Upper lobe of left lung (tissue), 6 donors: ENCODE measurements at regions not wholly inside any gene's neighbourhood (a gene's known extent, or its start where the extent isn't known, plus 50 kb on each side); places are given as distances from the start of the nearest gene placed in this dataset.
"Not testable (repeated sequence)": the region's sequence is repeated elsewhere in the genome, so short reads cannot be mapped to it uniquely, and the experiment has no call there.

ENCODE experiments used
- ATAC-seq, 2 donors: fragments of 200-7000 bp; cut with Tn5 transposase; one replicate each; pipeline ENCODE4 v1.9.1; 2022; ENCODE audit warnings: mild to moderate bottlenecking in 2 of 2, moderate library complexity in 2 of 2; ENCODE audit not compliant: low FRiP score in 2 of 2
- DNase-seq, 2 donors: peaks; one replicate each; pipeline ENCODE4 v3.0.0-alpha.2; 2019 to 2020
- H3K27ac ChIP-seq, 4 donors: fragments of 200-600 bp; sonication (generic); one replicate each; pipeline ENCODE4 v1.5.1; 2016 to 2019
- H3K27me3 ChIP-seq, 4 donors: fragments of 200-600 bp; sonication (generic); one replicate each; pipeline ENCODE4 v1.5.1; 2017 to 2019
- H3K36me3 ChIP-seq, 4 donors: fragments of 200-600 bp; sonication (generic); one replicate each; pipeline ENCODE4 v1.5.1; 2016 to 2019
- H3K4me1 ChIP-seq, 4 donors: fragments of 200-600 bp; sonication (generic); one replicate each; pipeline ENCODE4 v1.5.1; 2018 to 2019
- H3K4me3 ChIP-seq, 4 donors: fragments of 200-600 bp; sonication (generic); one replicate each; pipeline ENCODE4 v1.5.1; 2017 to 2019; ENCODE audit warnings: mild to moderate bottlenecking in 2 of 4, moderate library complexity in 1 of 4
- H3K9me3 ChIP-seq, 4 donors: fragments of 200-600 bp; sonication (generic); one replicate each; pipeline ENCODE4 v1.5.1; 2018 to 2019
- EP300 ChIP-seq, 4 donors: sonication (generic); formaldehyde crosslinking; IDR thresholded peaks; one replicate each; pipeline ENCODE4 v1.5.1; 2017; ENCODE audit warnings: antibody characterized with exemption in 4 of 4, control low read depth in 2 of 4
- POLR2A ChIP-seq, 4 donors: fragments of 450-650 bp; IDR thresholded peaks; one replicate each; pipeline ENCODE4 v1.5.1; 2016 to 2017; ENCODE audit warnings: antibody characterized with exemption in 4 of 4, mild to moderate bottlenecking in 2 of 4
- POLR2AphosphoS5 ChIP-seq, 2 donors: sonication (generic); formaldehyde crosslinking; IDR thresholded peaks; one replicate each; pipeline ENCODE4 v1.5.1; 2017; ENCODE audit warnings: antibody characterized with exemption in 2 of 2
- WGBS, 2 donors: methylation state at CpG; one replicate each; pipeline ENCODE4 v1.1.5; 2017 to 2018; 5-methylcytosine and 5-hydroxymethylcytosine counted together
- TF ChIP-seq, protein P1 (sequence below), 6 experiments: fragments of 450-650 bp in 4 of 6; fragments of 200-600 bp in 2 of 6; sonication (generic) in 2 of 6; IDR thresholded peaks; one replicate each; pipeline ENCODE4 v1.5.1; 2016 to 2019; ENCODE audit warnings: antibody characterized with exemption in 6 of 6
- donor health status: DM: no; HTN: no; CAD: no; lungs with moderate emphysema.
- donor health status: DM: no; HTN: yes; CAD: no; lungs with severe emphysema.

DNA sequence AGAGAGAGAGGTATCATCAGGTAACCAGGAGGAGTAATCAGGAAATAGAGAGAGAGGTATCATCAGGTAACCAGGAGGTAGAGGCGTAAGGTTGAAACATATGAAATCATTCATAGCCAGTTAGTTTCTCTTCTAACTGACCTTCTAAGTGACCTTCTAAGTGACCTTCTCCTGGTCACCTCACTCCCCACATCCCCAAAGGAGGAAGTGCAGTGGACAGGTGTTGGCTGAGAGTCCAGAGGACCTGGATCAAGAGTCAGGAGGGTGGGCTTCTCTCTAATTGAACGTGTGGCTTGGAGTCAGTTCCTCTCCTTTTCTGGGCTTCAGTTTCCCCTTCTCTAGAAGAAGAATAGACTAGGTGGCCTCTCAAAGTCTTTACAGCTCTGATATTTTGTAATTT is 121.3 kb upstream of the DLG1 start:
- no peaks in the 10 kb centered on the region for H3K27me3 ChIP-seq
- H3K4me3 ChIP-seq, result no peak overlapping the region
- no peak overlapping the region for H3K27ac ChIP-seq
- TF ChIP-seq POLR2AphosphoS5 (IDR thresholded peaks at IDR 0.05) (no peak), EP300 (IDR thresholded peaks at IDR 0.05) (no peak)
- H3K4me1 ChIP-seq, result no peaks in the 10 kb centered on the region
- ATAC-seq (no peak), DNase-seq (no peak)
- H3K9me3 ChIP-seq, result no peaks in the 10 kb centered on the region
- no peaks in the 10 kb centered on the region for H3K36me3 ChIP-seq
- WGBS, 2 donors, result 71 to 94% methylated on average over 1 to 2 of the region's 2 CpGs

GRCh38 chr3:197417911-197418618 is 119.7 kb upstream of the DLG1 start:
- no peak for DNase-seq
- H3K27ac ChIP-seq, result no peak overlapping the region
- no peak for ATAC-seq
- 59 to 65% methylated on average over 11 of the region's 11 CpGs for WGBS, 2 donors
- no peaks in the 10 kb centered on the region for H3K9me3 ChIP-seq
- no peaks in the 10 kb centered on the region for H3K27me3 ChIP-seq
- TF ChIP-seq POLR2AphosphoS5 (IDR thresholded peaks at IDR 0.05) (no peak), POLR2A (IDR thresholded peaks at IDR 0.05) (no peak), EP300 (IDR thresholded peaks at IDR 0.05) (no peak)
- TF ChIP-seq, protein P1, sequence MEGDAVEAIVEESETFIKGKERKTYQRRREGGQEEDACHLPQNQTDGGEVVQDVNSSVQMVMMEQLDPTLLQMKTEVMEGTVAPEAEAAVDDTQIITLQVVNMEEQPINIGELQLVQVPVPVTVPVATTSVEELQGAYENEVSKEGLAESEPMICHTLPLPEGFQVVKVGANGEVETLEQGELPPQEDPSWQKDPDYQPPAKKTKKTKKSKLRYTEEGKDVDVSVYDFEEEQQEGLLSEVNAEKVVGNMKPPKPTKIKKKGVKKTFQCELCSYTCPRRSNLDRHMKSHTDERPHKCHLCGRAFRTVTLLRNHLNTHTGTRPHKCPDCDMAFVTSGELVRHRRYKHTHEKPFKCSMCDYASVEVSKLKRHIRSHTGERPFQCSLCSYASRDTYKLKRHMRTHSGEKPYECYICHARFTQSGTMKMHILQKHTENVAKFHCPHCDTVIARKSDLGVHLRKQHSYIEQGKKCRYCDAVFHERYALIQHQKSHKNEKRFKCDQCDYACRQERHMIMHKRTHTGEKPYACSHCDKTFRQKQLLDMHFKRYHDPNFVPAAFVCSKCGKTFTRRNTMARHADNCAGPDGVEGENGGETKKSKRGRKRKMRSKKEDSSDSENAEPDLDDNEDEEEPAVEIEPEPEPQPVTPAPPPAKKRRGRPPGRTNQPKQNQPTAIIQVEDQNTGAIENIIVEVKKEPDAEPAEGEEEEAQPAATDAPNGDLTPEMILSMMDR (IDR thresholded peaks at IDR 0.05), result no peak
- no peak overlapping the region for H3K4me3 ChIP-seq
- H3K36me3 ChIP-seq, result no peaks in the 10 kb centered on the region
- H3K4me1 ChIP-seq, result no peaks in the 10 kb centered on the region

- no peak overlapping the region for H3K4me3 ChIP-seq
- H3K27me3 ChIP-seq, result no peaks in the 10 kb centered on the region
- H3K36me3 ChIP-seq, result no peaks in the 10 kb centered on the region
- no peak overlapping the region for H3K27ac ChIP-seq
- TF ChIP-seq POLR2AphosphoS5 (IDR thresholded peaks at IDR 0.05) (no peak), EP300 (IDR thresholded peaks at IDR 0.05) (no peak), POLR2A (IDR thresholded peaks at IDR 0.05) (no peak)
- TF ChIP-seq, protein P1 (IDR thresholded peaks at IDR 0.05), result no peak
- DNase-seq (no peak), ATAC-seq (no peak)
- no peaks in the 10 kb centered on the region for H3K9me3 ChIP-seq
- WGBS, 2 donors, result 60 to 67% methylated on average over 6 of the region's 6 CpGs
- no peaks in the 10 kb centered on the region for H3K4me1 ChIP-seq
Observed at GRCh38 chr3:197417441-197417840, 119.0 kb upstream of the DLG1 start.

DNA sequence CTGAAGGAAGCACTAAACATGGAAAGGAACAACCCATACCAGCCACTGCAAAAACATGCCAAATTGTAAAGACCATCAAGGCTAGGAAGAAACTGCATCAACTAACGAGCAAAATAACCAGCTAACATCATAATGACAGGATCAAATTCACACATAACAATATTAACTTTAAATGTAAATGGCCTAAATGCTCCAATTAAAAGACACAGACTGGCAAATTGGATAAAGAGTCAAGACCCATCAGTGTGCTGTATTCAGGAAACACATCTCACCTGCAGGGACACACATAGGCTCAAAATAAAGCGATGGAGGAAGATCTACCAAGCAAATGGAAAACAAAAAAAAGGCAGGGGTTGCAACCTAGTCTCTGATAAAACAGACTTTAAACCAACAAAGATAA is 113.5 kb upstream of the DLG1 start:
- not testable (repeated sequence) for H3K4me1 ChIP-seq, H3K4me3 ChIP-seq, H3K9me3 ChIP-seq, H3K27me3 ChIP-seq, DNase-seq, H3K36me3 ChIP-seq, H3K27ac ChIP-seq, ATAC-seq
- 86 to 90% methylated on average over 2 of the region's 2 CpGs for WGBS, 2 donors

DNA sequence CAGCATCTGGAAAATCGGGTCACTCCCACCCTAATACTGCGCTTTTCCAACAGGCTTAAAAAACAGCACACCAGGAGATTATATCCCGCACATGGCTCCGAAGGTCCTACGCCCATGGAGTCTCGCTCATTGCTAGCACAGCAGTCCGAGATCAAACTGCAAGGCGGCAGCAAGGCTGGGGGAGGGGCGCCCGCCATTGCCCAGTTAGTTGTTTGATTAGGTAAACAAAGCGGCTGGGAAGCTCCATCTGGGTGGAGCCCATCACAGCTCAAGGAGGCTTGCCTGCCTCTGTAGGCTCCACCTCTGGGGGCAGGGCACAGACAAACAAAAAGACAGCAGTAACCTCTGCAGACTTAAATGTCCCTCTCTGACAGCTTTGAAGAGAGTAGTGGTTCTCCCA is 111.8 kb upstream of the DLG1 start:
- not testable (repeated sequence) for H3K36me3 ChIP-seq, ATAC-seq, H3K4me3 ChIP-seq, H3K27ac ChIP-seq, H3K27me3 ChIP-seq, H3K9me3 ChIP-seq, H3K4me1 ChIP-seq
- DNase-seq, result peak in 1 of 2 donors; percentile 32
- 92 to 99% methylated on average over 8 to 11 of the region's 11 CpGs for WGBS, 2 donors

GRCh38 chr3:197408177-197408957 is 110.0 kb upstream of the DLG1 start:
- H3K27ac ChIP-seq, result no peak overlapping the region
- H3K27me3 ChIP-seq, result no peaks in the 10 kb centered on the region
- H3K9me3 ChIP-seq, result no peaks in the 10 kb centered on the region
- no peak for DNase-seq
- H3K4me3 ChIP-seq, result no peak overlapping the region
- peaks cover 0 to 6% (median 1%) of the 10 kb centered on the region in 4 donors for H3K4me1 ChIP-seq
- TF ChIP-seq POLR2AphosphoS5 (IDR thresholded peaks at IDR 0.05) (no peak), POLR2A (IDR thresholded peaks at IDR 0.05) (no peak), EP300 (IDR thresholded peaks at IDR 0.05) (no peak)
- TF ChIP-seq, protein P1 (IDR thresholded peaks at IDR 0.05), result no peak
- no peaks in the 10 kb centered on the region for H3K36me3 ChIP-seq
- no peak for ATAC-seq
- 77 to 82% methylated on average over 8 to 9 of the region's 9 CpGs for WGBS, 2 donors
